SU-DHL-6 (cell line): ENCODE measurements at regions not wholly inside any gene's neighbourhood (a gene's known extent, or its start where the extent isn't known, plus 50 kb on each side); places are given as distances from the start of the nearest gene placed in this dataset.
"Not testable (repeated sequence)": the region's sequence is repeated elsewhere in the genome, so short reads cannot be mapped to it uniquely, and the experiment has no call there.

Source experiments
- H2AFZ ChIP-seq: fragments of 200-600 bp; sonication (generic); 2 replicates; pipeline ENCODE4 v1.6.1; 2014; ENCODE audit warnings: low read depth, mild to moderate bottlenecking, moderate library complexity, mixed read lengths, antibody characterized with exemption, low read length; ENCODE audit not compliant: severe bottlenecking
- H3F3A ChIP-seq: fragments of 200-600 bp; shearing (Covaris generic); 2 replicates; pipeline ENCODE4 v1.6.0; 2016; ENCODE audit warnings: antibody characterized with exemption, mild to moderate bottlenecking; ENCODE audit not compliant: insufficient read depth
- H3K27ac ChIP-seq: fragments of 200-600 bp; sonication (generic); 2 replicates; pipeline ENCODE4 v1.5.1; 2016; ENCODE audit warnings: low read depth, mild to moderate bottlenecking, low read length, moderate library complexity, mixed read lengths
- H3K27me3 ChIP-seq: fragments of 200-600 bp; sonication (generic), shearing (Covaris generic); 2 replicates; pipeline ENCODE4 v1.6.0; 2014; ENCODE audit warnings: mild to moderate bottlenecking, low read length
- H3K36me3 ChIP-seq: fragments of 200-600 bp; sonication (generic); 2 replicates; pipeline ENCODE4 v1.6.1; 2014; ENCODE audit warnings: mild to moderate bottlenecking, low read length, mixed read lengths
- H3K4me2 ChIP-seq: fragments of 300-600, 200-600 bp; shearing (Covaris generic), sonication (generic); 2 replicates; pipeline ENCODE4 v1.6.0; 2014; ENCODE audit warnings: low read length, low read depth, mild to moderate bottlenecking; ENCODE audit not compliant: poor library complexity, severe bottlenecking
- H3K4me3 ChIP-seq: fragments of 200-600 bp; sonication (generic); 2 replicates; pipeline ENCODE4 v1.5.1; 2014; ENCODE audit warnings: antibody characterized with exemption, low read length, mild to moderate bottlenecking, mixed read lengths; ENCODE audit not compliant: insufficient read depth, poor library complexity, severe bottlenecking
- H3K79me2 ChIP-seq: fragments of 200-600 bp; sonication (generic); 2 replicates; pipeline ENCODE4 v1.6.1; 2014; ENCODE audit warnings: mild to moderate bottlenecking, low read length, moderate library complexity; ENCODE audit not compliant: insufficient read depth
- H3K9ac ChIP-seq: fragments of 200-600 bp; sonication (generic); 2 replicates; pipeline ENCODE4 v1.7.0; 2014; ENCODE audit warnings: mild to moderate bottlenecking, low read length
- H3K9me2 ChIP-seq: fragments of 200-600 bp; sonication (generic); replicated peaks from 2 replicates; pipeline ENCODE4 v1.6.1; 2014; ENCODE audit warnings: low read length; ENCODE audit not compliant: insufficient read depth
- H3K9me3 ChIP-seq: fragments of 200-600 bp; sonication (generic); 2 replicates; pipeline ENCODE4 v1.6.1; 2014; ENCODE audit warnings: low read length, mixed read lengths; ENCODE audit not compliant: insufficient read depth
- H4K20me1 ChIP-seq: fragments of 200-600 bp; sonication (generic); 2 replicates; pipeline ENCODE4 v1.6.1; 2014; ENCODE audit warnings: low read depth, mild to moderate bottlenecking, antibody characterized with exemption, low read length, moderate library complexity, mixed read lengths
- CTCF ChIP-seq: fragments of 200-600 bp; sonication (generic); IDR thresholded peaks from one replicate; pipeline ENCODE4 v1.5.1; 2017; ENCODE audit warnings: antibody characterized with exemption, mild to moderate bottlenecking, low read length, moderate library complexity; ENCODE audit not compliant: insufficient read depth, poor library complexity, severe bottlenecking
- EZH2phosphoT487 ChIP-seq: fragments of 200-600 bp; sonication (generic), shearing (Covaris generic); conservative IDR thresholded peaks from 2 replicates; pipeline ENCODE4 v1.6.1; 2018; ENCODE audit warnings: mild to moderate bottlenecking, antibody characterized with exemption, low read length, moderate library complexity, mixed read lengths

- Histone ChIP-seq H3K27me3 (no peaks in the 10 kb centered on the region), H3K9ac (no peak overlapping the region), H3K36me3 (no peaks in the 10 kb centered on the region), H2AFZ (no peak overlapping the region), H4K20me1 (no peaks in the 10 kb centered on the region), H3K4me3 (no peak overlapping the region), H3K27ac (no peak overlapping the region), H3K4me2 (no peak overlapping the region), H3F3A (no peaks in the 10 kb centered on the region), H3K9me2 (no peaks in the 10 kb centered on the region), H3K9me3 (no peaks in the 10 kb centered on the region), H3K79me2 (no peaks in the 10 kb centered on the region)
- no peak for TF ChIP-seq EZH2phosphoT487
- TF ChIP-seq CTCF, result no peak
Observed at GRCh38 chr7:20918156-20918555, 131.5 kb upstream of the SP8 start.

GRCh38 chr7:20927178-20927577 lies 140.5 kb upstream of the SP8 start:
- not testable (repeated sequence) for H2AFZ ChIP-seq, H3K79me2 ChIP-seq, H3K4me3 ChIP-seq, H3F3A ChIP-seq, H3K9me2 ChIP-seq, H4K20me1 ChIP-seq, H3K27ac ChIP-seq, H3K9ac ChIP-seq, H3K4me2 ChIP-seq, H3K36me3 ChIP-seq, H3K27me3 ChIP-seq, H3K9me3 ChIP-seq

- Histone ChIP-seq H3K27ac (no peak overlapping the region), H3K9me3 (no peaks in the 10 kb centered on the region), H3K27me3 (no peaks in the 10 kb centered on the region), H3F3A (no peaks in the 10 kb centered on the region), H3K36me3 (no peaks in the 10 kb centered on the region), H4K20me1 (no peaks in the 10 kb centered on the region), H3K4me2 (no peak overlapping the region), H3K79me2 (no peaks in the 10 kb centered on the region), H3K4me3 (no peak overlapping the region), H2AFZ (no peak overlapping the region), H3K9ac (no peak overlapping the region), H3K9me2 (no peaks in the 10 kb centered on the region)
- no peak for TF ChIP-seq EZH2phosphoT487
- TF ChIP-seq CTCF, result no peak
Observed at GRCh38 chr7:20927976-20928375, 141.3 kb upstream of the SP8 start.

GRCh38 chr7:20929199-20929598 lies 142.5 kb upstream of the SP8 start:
- Histone ChIP-seq H3F3A (no peaks in the 10 kb centered on the region), H3K36me3 (no peaks in the 10 kb centered on the region), H4K20me1 (no peaks in the 10 kb centered on the region), H3K79me2 (no peaks in the 10 kb centered on the region), H3K9me3 (no peaks in the 10 kb centered on the region), H3K9me2 (no peaks in the 10 kb centered on the region), H3K9ac (no peak overlapping the region), H3K4me2 (no peak overlapping the region), H3K27ac (no peak overlapping the region), H3K27me3 (no peaks in the 10 kb centered on the region), H3K4me3 (no peak overlapping the region), H2AFZ (no peak overlapping the region)
- TF ChIP-seq EZH2phosphoT487 (no peak), CTCF (no peak)
